NCI-H1105 (cell line): ENCODE measurements at regions not wholly inside any gene's neighbourhood (a gene's known extent, or its start where the extent isn't known, plus 50 kb on each side); places are given as distances from the start of the nearest gene placed in this dataset.
A peak's percentile ranks its signal among the peaks of the same experiment; 100 is the strongest.
"Not testable (repeated sequence)": the region's sequence is repeated elsewhere in the genome, so short reads cannot be mapped to it uniquely, and the experiment has no call there.

ENCODE experiments used
- DNase-seq: peaks from one replicate; lab custom pipeline; 2025; lab: John Stamatoyannopoulos, UW

GRCh38 chr10:61818251-61818650 lies 83.2 kb upstream of the ARID5B start:
- DNase-seq: not testable (repeated sequence)

- DNase-seq: no peak
Measured at GRCh38 chr10:61819208-61819607, 82.3 kb upstream of the ARID5B start.

- no peak for DNase-seq
Measured at GRCh38 chr10:61821153-61821552, 80.3 kb upstream of the ARID5B start.

GRCh38 chr10:61821693-61822092 lies 79.8 kb upstream of the ARID5B start:
- peak; percentile 2 for DNase-seq

- DNase-seq: no peak
Measured at GRCh38 chr10:61822096-61822495, 79.4 kb upstream of the ARID5B start.

GRCh38 chr10:61822781-61823230 lies 78.7 kb upstream of the ARID5B start:
- DNase-seq: no peak

GRCh38 chr10:61825001-61825400 lies 76.5 kb upstream of the ARID5B start:
- DNase-seq: no peak

- DNase-seq: no peak
Measured at GRCh38 chr10:61825628-61826027, 75.9 kb upstream of the ARID5B start.

GRCh38 chr10:61828034-61828433 lies 73.5 kb upstream of the ARID5B start:
- DNase-seq: no peak

GRCh38 chr10:61828788-61829187 lies 72.7 kb upstream of the ARID5B start:
- no peak for DNase-seq

- DNase-seq: no peak
Measured at GRCh38 chr10:61830072-61830845, 71.2 kb upstream of the ARID5B start.

GRCh38 chr10:61830846-61831273 lies 70.6 kb upstream of the ARID5B start:
- DNase-seq: no peak

GRCh38 chr10:61832866-61833481 lies 68.5 kb upstream of the ARID5B start:
- DNase-seq: no peak

- DNase-seq: no peak
Measured at GRCh38 chr10:61834519-61834918, 67.0 kb upstream of the ARID5B start.

GRCh38 chr10:61835069-61835945 lies 66.2 kb upstream of the ARID5B start:
- peak; percentile 5 for DNase-seq

GRCh38 chr10:61835946-61836887 lies 65.3 kb upstream of the ARID5B start:
- no peak for DNase-seq

- DNase-seq: no peak
Measured at GRCh38 chr10:61836888-61837754, 64.4 kb upstream of the ARID5B start.

GRCh38 chr10:61837755-61838171 lies 63.7 kb upstream of the ARID5B start:
- DNase-seq: no peak

- no peak for DNase-seq
Measured at GRCh38 chr10:61839916-61840315, 61.6 kb upstream of the ARID5B start.

- DNase-seq: no peak
Measured at GRCh38 chr10:61840403-61840802, 61.1 kb upstream of the ARID5B start.
